H1 (cell line): ENCODE measurements at regions not wholly inside any gene's neighbourhood (a gene's known extent, or its start where the extent isn't known, plus 50 kb on each side); places are given as distances from the start of the nearest gene placed in this dataset.

Experiments
- CBX5 ChIP-seq: fragments of 300-800, 300-1000 bp; sonication (generic); IDR thresholded peaks from 2 replicates; pipeline ENCODE4 v1.7.1; 2016; ENCODE audit warnings: antibody characterized with exemption, low read length, low read depth
- HDAC2 ChIP-seq, 2 experiments: fragments of 300-600 bp in 1 of 2; sonication (generic) in 1 of 2; IDR thresholded peaks; 2 replicates each; pipeline ENCODE4 v1.6.1; 2011 to 2012; ENCODE audit warnings: low read depth in 2 of 2, low read length in 2 of 2, mild to moderate bottlenecking in 2 of 2, moderate library complexity in 2 of 2, borderline replicate concordance in 1 of 2, inconsistent platforms in 1 of 2
- MAFK ChIP-seq: IDR thresholded peaks from 2 replicates; pipeline ENCODE4 v1.6.1; 2012; ENCODE audit warnings: low read depth, mild to moderate bottlenecking, improper control_type of control experiment, low read length
- POLR2A ChIP-seq, 2 experiments: IDR thresholded peaks; 1 replicate in 1 of 2; 2 replicates in 1 of 2; pipeline ENCODE4 v1.6.1; 2011; ENCODE audit warnings: low read depth in 2 of 2, low read length in 2 of 2, mild to moderate bottlenecking in 2 of 2; ENCODE audit errors: control extremely low read depth in 1 of 2
- POU5F1 ChIP-seq: IDR thresholded peaks from 2 replicates; pipeline ENCODE4 v1.6.1; 2011; ENCODE audit warnings: low read depth, mild to moderate bottlenecking, low read length, moderate library complexity
- TCF12 ChIP-seq: IDR thresholded peaks from 2 replicates; pipeline ENCODE4 v1.6.1; 2011; ENCODE audit warnings: low read depth, mild to moderate bottlenecking, low read length

DNA sequence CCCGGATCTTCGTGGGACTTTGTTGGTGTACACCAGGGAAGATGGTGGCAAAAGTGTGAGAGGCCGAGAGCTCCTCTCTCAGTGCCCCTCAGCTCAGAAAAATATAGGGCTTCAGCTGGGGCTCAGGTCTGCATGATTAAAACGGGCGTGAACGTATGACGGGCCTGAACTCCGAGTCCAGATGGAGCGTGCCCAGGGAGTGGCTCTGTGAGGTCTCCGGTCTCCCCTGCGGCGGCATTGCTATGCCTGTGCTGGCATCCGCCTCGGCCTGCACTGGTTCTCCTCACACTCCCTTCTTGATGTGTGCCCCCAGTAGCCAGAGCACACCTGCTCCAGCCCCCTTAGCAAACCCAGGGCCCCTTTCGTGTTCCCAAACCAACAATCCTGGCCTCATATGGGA, 82.0 kb downstream of the TEX29 start (continued):
- TF ChIP-seq CBX5 (no peak), POLR2A (IDR thresholded peaks at IDR 0.05; ENCODE audit: control extremely low read depth in 1 of 2, low read depth in 2 of 2, low read length in 2 of 2) (no peak), POU5F1 (no peak), MAFK (no peak), HDAC2 (IDR thresholded peaks at IDR 0.05; ENCODE audit: borderline replicate concordance in 1 of 2, low read depth in 2 of 2, low read length in 2 of 2) (no peak), TCF12 (no peak)
- TF ChIP-seq, all 59 proteins: peak for 0
